ENCODE measurements at regions not wholly inside any gene's neighbourhood (a gene's known extent, or its start where the extent isn't known, plus 50 kb on each side); places are given as distances from the start of the nearest gene placed in this dataset.
"Not testable (repeated sequence)": the region's sequence is repeated elsewhere in the genome, so short reads cannot be mapped to it uniquely, and the experiment has no call there.

DNA sequence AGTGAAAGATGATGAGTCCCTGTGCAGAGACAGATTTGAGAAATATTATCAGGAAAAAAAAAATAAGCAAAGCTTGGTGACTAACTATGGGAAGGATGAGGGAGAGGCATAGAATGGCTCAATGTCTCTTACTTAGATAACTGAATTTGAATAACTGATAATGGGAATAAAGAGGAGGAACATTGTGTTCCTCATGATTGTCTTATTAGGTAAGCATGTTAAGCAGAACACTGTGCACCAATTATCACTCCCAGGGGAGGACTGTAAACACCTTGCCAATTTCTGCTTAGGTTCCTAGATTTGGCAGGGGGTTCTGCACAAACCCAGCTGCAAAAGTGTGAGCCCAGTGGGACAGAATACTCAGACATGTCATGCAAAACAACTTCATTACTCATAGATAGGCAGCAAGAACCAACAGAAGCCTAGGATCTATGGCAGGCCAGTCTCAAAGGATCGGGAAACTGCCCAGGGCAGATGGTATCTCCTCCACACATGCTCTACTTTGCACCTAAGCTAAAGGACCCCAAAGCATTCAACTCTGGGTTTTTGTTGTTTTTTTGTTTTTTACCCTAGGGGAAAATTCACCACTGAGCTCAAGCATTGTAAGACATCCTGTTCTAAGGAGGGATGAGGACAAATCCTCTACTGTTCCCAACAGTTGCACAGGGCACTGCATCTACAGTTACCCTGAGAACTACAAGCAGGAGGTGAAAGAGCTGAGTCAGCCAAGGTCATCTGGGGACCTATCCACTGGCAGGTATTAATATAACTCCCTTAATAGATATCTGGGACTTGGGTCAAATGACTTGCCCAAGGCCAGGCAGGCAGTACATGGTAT is 907.0 kb downstream of the RAPGEF2 start:
- DNase-seq (ENCODE audit: low read depth in 4 of 4, low spot score in 1 of 4), result no peak

DNA sequence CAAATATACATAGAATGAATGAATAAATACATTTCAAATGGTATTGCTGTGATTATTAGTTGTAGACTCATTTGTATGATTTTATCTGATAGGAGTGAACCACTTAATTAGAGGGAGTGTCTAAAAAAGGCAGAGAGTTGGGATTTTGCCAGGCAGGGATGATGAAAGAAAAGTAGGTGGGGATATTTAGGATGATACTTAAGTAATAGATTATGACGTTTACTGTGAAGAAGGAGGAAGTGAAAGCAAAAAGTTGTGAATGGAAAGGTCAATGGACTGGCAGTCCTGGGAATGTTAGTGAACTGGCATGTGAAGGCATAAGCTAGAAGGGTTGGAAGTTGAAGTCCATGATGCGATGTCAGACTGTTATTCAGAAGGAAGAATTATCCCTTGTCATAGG is 917.1 kb downstream of the RAPGEF2 start:
- no peak for DNase-seq (ENCODE audit: low read depth in 4 of 4, low spot score in 1 of 4)

DNA sequence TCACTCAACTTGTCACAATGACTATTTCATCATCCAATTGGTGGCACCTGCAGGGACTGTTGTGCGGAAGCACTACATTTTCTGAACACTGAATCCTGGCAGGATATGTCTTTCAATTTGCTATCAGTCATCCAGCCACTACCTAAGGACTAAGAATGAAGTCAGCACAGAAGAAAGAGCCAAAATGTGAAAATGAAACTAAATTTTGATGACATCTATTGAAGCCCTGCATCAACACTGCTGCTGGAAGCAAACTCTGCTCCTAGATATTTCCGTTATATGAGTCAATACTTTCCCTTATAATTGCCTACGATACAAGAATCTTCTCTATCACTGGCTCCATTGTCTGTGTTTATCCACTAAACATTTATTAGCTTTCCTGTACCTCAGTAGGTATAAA is 917.9 kb downstream of the RAPGEF2 start:
- DNase-seq (ENCODE audit: low read depth in 4 of 4, low spot score in 1 of 4), result no peak

DNA sequence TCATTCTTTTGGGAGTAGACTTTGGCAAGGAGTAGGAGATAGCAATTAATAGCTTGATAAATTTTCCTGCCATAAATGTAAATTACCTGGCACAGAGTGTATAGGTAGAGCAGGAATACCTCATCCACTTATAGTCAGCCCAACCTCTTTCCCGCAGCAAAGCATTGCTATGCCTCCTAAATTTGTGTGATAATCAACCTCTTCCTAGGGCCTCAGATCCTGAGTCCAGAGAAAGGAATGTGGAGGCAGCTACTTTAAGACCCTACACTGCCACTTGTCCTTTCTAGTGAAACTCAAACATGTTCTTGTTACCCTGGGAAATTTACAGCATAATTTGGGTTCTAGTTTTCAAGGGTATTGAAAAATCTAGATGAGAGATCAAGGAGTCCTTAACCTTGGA is 919.0 kb downstream of the RAPGEF2 start:
- DNase-seq (ENCODE audit: low read depth in 4 of 4, low spot score in 1 of 4), result no peak

DNA sequence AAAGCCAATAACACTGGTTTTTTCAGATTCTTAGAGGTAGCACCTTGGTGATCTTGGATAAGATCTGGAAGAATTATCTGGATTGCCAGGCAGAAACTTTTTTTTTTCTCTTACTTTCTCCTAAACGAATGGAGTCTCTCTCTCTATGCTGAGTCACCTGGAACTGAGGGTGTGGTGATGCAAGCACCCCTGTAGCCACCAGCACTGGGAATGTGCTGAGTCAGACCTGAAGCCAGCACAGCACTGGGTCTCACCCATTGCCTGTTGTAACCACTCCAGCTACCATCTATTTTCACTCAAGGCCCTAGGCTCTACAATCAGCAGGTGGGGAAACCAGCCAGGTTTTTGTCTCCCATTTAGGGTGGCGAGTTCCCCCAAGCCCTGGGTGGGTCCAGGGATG is 923.8 kb downstream of the RAPGEF2 start:
- DNase-seq (ENCODE audit: low read depth in 4 of 4, low spot score in 1 of 4), result no peak

DNA sequence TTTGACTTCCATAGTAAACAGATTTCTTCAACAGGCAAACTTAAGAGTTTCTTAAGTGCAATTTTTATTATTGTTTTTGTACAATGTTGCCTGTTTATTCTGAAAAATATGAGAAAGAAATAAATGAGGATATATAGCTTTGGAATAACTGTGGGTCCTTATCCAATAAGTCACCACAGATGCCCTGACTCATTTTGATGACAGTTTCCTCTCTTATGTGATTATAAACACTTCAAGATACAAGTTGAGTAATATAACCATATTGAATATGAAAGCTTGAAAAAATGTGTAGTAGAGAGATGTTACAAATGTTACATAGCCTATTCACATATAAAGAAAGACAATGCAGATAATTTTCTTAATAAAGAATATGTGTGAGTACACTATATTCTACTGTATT is 931.6 kb downstream of the RAPGEF2 start:
- DNase-seq (ENCODE audit: low read depth in 4 of 4, low spot score in 1 of 4), result no peak

DNA sequence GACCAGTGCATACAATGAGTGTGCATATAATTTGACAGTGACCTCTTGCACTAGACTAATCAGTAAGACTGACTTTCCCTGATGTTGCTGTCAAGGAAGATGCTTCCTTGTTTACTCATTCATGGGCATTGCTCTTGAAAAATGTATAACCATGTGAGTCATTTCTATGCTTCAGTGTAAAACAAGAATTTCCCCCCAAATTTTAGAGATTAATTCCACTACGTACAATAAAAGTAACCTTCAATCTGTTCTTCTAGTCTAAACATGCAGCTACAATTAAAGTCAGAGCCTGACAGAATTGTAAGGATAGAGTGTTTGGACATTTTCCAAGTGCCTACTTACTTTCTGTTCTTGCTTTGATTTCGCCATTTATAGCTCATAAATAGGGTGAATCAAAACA is 935.7 kb downstream of the RAPGEF2 start:
- DNase-seq (ENCODE audit: low read depth in 4 of 4, low spot score in 1 of 4), result no peak

DNA sequence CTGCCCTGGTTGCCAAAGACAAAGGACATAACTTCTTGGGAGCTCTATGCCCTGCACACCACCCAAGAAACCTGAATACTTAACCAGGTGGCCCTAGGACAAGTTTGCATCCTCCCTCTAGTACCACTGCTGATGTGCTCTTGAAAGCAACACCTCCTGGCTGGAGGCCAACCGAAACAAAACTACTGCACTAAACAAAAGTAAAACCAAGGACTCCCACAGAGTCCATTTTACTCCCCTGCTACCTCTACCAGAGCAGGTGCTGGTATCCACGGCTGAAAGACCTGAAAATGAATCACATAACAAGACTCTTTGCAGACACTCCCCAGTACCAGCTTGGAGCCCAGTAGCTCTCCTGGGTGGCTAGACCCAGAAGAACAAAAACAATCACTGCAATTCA is 941.8 kb downstream of the RAPGEF2 start:
- DNase-seq (ENCODE audit: low read depth in 4 of 4, low spot score in 1 of 4), result no peak

DNA sequence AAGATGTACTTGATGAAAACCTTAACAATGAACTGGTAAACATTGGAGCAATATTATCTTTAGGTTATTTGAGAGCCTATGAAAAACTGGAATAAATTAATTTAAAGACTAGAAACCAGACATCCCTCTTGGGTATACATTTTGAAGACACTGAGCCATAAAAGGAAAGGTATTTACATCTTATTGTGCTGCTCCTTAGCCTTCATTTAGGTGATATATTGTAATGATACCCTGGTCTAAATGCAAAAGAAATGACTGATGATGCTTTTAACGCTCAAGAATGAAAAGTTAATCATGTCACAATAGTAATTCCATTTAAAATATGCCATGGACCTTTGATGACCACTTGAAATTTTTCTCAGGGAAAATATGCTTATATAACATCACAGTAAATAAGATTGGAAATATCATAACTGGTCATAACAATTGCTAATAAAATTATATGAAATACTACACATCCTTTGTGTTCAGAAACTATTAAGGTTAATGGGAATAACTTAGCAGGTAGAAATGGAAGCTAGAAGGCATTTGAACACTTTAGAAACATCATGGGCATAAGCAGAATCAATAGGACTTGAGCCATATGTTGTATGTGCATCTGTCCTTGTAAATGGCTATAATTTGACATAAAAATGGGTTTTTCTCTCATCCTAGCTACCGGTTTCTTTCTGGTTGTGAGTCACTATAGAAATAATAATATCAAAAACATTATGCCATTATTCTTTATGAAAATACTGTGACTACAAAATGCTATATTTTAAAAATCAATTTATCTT is 979.7 kb downstream of the RAPGEF2 start:
- no peak for DNase-seq (ENCODE audit: low read depth in 4 of 4, low spot score in 1 of 4)

DNA sequence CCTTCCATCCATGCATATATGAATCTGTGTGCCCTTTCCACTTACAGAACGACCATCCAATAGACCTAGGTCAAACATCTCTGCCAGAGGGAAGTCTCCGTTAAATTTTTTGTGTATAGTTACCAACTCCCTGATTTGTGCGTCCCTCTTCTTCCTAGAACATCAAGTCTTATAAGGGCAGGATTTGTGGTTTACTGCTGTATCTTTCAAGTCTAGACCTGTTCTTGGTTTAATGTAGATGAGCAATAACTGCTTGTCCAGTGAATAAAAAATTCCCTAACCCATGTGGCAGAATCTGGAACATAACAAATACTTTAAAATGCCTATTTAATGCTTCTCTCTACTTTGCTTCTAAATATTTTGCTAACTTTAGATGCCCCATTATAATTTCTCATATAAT is 988.8 kb downstream of the RAPGEF2 start:
- DNase-seq (ENCODE audit: low read depth in 4 of 4, low spot score in 1 of 4), result no peak

DNA sequence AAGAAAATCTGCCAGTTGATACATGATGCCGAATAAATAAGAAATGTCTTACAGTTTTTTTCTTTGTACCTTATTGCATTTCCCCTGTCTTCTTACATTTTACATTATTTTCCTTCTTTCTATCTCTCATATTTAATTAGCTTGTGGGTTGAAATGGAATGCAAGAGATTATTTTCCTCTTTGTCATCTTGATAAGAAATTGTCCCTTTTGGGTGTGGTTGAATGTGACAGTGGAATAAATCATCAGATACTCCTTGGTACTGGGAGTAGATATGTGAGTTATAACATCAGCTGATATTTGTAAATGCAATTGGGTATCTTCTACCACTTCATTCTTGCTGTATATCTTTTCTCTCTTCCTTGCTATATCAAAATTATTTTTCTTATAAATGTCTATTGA is 997.4 kb downstream of the RAPGEF2 start:
- no peak for DNase-seq (ENCODE audit: low read depth in 4 of 4, low spot score in 1 of 4)

DNA sequence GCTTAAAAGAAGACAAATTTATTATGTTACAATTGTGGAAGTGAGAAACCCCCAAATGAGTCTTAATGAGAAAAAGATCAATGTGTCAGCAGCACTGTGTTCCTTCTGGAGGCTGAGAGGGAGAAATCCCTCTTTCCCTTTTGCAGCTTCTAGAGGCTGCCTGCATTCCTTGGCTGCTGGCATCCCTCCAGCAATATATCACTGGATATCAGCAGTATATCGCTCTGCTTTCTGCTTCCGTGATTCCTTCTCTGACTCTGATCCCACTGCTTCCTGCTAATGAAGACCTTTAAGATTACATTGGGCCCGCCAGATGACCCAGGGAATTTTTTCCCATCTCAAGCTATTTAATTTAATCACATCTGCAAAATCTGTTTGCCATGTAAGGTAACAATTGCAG is 1008.0 kb downstream of the RAPGEF2 start:
- DNase-seq (ENCODE audit: low read depth in 4 of 4, low spot score in 1 of 4), result no peak

DNA sequence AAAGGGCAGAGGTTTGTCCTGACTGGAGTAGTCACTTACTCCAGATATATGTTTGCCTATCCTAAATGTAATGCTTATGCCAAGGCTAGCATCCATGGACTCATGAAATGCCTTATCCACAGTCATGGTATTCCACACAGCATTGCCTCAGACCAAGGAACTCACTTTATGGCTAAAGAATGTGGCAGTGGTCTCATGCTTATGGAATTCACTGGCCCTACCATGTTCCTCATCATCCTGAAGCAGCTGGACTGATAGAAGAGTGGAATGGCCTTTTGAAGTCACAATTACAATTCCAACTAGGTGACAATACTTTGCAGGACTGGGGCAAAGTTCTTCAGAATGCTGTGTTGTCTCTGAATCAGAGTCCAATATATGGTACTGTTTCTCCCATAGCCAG is 1014.8 kb downstream of the RAPGEF2 start:
- DNase-seq (ENCODE audit: low read depth in 4 of 4, low spot score in 1 of 4), result no peak

DNA sequence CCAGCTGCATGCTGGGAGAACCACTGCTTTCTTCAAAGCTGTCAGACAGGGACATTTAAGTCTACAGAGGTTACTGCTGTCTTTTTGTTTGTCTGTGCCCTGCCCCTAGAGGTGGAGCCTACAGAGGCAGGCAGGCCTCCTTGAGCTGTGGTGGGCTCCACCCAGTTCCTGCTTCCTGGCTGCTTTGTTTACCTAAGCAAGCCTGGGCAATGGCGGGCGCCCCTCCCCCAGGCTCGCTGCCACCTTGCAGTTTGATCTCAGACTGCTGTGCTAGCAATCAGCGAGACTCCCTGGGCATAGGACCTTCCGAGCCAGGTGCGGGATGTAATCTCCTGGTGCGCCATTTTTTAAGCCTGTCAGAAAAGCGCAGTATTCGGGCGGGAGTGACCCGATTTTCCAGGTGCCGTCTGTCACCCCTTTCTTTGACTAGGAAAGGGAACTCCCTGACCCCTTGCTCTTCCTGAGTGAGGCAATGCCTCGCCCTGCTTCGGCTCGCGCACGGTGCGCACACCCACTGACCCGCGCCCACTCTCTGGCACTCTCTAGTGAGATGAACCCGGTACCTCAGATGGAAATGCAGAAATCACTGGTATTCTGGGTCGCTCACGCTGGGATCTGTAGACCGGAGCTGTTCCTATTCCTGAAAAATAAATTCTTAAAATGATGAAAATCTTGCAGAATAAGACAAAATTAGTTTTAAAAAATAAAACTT is 1022.9 kb downstream of the RAPGEF2 start:
- DNase-seq (ENCODE audit: low read depth in 4 of 4, low spot score in 1 of 4), result not testable (repeated sequence)

DNA sequence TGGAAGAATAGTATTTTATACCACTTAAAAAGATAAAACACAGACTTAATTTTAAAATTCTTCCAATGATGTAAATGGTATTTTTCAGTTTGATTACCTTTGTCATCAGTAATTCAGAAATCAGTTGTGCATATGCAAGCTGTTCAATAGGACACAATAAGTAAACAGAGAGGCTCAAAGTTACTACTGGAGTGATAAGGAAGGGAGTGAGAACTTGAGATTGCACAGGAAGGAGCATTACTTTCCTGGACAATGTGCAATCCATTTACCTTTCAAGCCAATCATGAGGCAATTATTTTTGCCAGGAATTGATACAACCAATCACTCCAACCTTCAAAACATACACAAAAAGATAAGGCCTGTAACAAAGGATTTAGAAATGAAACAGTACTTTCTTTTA is 1024.3 kb downstream of the RAPGEF2 start:
- no peak for DNase-seq (ENCODE audit: low read depth in 4 of 4, low spot score in 1 of 4)

DNA sequence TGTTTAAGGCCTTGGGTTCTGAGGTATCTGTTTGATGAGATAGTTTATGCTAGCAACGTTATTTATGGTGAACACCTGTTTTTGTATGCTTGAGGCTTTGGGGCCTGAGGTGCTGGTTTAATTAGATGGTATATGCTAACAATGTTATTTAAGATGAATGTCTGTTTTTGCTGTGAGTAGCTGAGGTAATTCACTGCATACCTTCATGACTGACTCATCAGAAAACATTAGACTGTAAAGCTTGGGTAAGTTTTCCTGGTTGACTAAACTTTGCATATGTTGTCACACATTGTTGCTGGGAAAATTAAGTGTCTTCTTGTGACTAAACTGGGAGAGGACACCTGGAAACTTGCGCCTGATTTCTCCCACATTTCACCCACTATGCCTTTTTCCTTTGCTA is 1026.6 kb downstream of the RAPGEF2 start:
- no peak for DNase-seq (ENCODE audit: low read depth in 4 of 4, low spot score in 1 of 4)

DNA sequence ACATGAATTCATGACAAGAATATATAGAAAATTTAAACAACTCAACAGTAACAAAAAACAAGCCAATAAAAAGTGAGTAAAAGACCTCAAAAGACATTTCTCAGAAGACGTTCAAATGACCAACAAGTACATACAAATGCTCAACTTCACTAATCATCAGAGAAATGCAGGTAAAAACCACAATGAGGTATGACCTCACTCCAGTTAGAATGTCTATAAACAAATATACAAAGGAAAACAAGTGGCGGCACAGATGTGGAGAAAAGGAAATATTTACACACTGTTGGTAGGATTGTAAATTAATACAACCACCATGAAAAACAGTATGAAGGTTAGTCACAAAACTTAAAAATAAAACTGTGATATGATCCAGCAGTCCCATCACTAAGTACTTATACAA is 1033.1 kb downstream of the RAPGEF2 start:
- no peak for DNase-seq (ENCODE audit: low read depth in 4 of 4, low spot score in 1 of 4)

DNA sequence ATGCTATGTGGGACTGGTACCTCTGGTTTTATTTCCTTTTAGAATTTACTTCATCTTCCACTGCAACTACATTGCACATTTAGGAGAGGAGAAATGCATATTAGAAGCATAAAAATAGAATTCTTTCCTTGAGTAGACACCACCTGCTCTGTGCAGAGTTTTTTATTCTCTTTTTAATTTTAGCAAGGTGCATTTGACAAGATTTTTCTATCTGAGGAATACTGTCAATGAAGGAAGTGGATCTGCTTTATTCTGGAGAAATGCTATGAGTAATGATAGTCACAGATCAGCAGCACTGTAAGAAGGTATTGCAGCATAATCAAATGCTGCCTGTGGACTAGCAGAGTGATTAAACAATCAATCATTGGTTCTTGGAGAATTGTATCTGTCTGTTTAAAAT is 1038.3 kb downstream of the RAPGEF2 start:
- DNase-seq (ENCODE audit: low read depth in 4 of 4, low spot score in 1 of 4), result no peak

DNA sequence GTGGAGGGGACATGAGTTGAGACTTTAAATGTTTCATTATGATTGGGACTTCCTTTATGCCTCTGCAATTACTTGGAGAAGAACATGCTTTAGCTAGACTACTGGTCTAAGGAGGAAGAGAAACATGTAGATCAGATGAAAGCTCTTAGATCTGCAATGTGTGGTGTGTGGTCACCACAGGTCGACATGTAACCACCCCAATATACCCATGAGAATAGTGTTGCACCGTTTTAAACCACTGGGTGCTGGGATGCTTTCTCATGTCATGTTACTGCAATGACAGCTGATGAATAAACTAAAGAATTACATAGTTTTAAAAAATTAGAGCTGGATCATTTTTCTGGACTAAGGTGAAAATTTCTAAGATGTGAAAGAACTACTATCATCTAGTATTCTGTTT is 1039.7 kb downstream of the RAPGEF2 start:
- no peak for DNase-seq (ENCODE audit: low read depth in 4 of 4, low spot score in 1 of 4)

DNA sequence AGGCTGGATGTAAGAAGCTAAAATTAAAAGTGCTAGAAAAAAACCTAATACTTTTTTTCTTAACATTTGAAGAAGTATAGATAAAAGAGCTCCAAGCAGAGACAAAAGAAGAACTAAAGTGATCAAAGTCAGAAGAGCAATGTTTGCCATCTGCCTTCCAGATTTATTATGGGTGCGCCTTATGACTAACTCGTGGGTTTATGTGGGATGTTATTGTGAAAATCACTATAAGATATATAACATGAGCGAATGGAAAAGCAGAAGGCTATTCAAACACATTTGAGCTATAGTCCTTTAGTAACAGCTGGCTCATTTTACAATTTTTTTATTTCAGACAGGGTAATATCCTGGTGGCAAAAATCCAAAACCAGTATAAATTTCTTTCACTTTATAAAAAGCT is 1040.7 kb downstream of the RAPGEF2 start:
- no peak for DNase-seq (ENCODE audit: low read depth in 4 of 4, low spot score in 1 of 4)

DNA sequence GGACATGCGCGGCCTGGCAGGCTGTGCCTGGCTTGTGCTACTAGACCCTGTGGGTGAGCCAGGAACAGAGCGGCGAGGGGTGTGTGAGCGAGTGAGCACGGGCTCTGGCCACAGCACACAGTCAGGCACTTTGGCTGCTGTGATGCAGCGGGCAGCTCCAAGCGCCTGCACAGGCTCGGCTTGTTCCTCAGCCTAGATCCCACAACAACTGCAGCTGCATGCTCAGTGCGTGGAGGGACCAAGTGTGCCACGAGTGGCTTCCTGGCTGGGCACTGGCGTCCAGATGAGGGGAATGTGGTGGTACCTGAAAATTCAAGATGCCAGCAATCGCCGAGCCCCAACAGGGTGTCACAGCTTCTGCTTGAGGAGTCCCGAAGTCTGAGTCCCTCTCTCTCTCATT is 1056.6 kb downstream of the RAPGEF2 start:
- no peak for DNase-seq (ENCODE audit: low read depth in 4 of 4, low spot score in 1 of 4)

DNA sequence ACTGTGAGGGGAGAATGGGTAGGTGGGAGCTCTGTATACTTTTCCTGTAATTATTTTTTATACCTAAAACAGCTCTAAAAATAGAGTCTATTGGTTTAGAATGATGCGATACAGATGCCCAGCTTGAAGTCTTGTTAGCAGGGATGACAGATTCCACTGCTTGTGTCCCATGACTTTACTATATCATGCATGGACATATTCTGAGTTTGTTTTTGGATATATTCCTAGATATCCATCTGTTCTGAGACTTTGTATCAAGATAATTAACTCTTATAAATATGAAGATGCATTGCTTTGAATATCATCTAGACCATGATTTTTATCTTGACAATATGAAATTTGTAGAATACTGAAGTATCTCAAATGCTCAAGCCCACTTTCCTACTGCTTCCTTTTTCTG is 1058.1 kb downstream of the RAPGEF2 start:
- DNase-seq (ENCODE audit: low read depth in 4 of 4, low spot score in 1 of 4), result no peak
